Heart left ventricle (tissue), 16 donors: ENCODE measurements at regions not wholly inside any gene's neighbourhood (a gene's known extent, or its start where the extent isn't known, plus 50 kb on each side); places are given as distances from the start of the nearest gene placed in this dataset.

Experiments
- ATAC-seq, 4 donors: fragments of 200-7000 bp; cut with Tn5 transposase; one replicate each; pipeline ENCODE4 v1.9.1; 2020 to 2022; ENCODE audit warnings: moderate library complexity in 4 of 4, mild to moderate bottlenecking in 3 of 4, moderate number of reproducible peaks in 1 of 4
- DNase-seq, 5 donors: peaks; one replicate each; pipeline ENCODE4 v3.0.0-alpha.2; 2020
- H3K27ac ChIP-seq, 12 donors: fragments of 200-600 bp; sonication (generic) in 4 of 12; one replicate each; pipeline versions ENCODE4 v1.5.0 to v1.8.0; 2016 to 2022; ENCODE audit warnings: mild to moderate bottlenecking in 2 of 12
- H3K27me3 ChIP-seq, 9 donors: fragments of 200-600 bp; sonication (generic) in 2 of 9; one replicate each; pipeline versions ENCODE4 v1.5.1 to v1.8.0; 2016 to 2022; ENCODE audit warnings: mild to moderate bottlenecking in 3 of 9
- H3K36me3 ChIP-seq, 9 donors: fragments of 200-600 bp; sonication (generic) in 2 of 9; one replicate each; pipeline versions ENCODE4 v1.5.0 to v1.8.0; 2018 to 2022; ENCODE audit warnings: mild to moderate bottlenecking in 2 of 9
- H3K4me1 ChIP-seq, 12 donors: fragments of 200-600 bp; sonication (generic) in 4 of 12; one replicate each; pipeline versions ENCODE4 v1.5.0 to v1.8.0; 2016 to 2022; ENCODE audit warnings: mild to moderate bottlenecking in 3 of 12
- H3K4me3 ChIP-seq, 12 donors: fragments of 200-600 bp; sonication (generic) in 4 of 12; one replicate each; pipeline versions ENCODE4 v1.5.0 to v1.8.0; 2017 to 2022; ENCODE audit warnings: mild to moderate bottlenecking in 9 of 12, moderate library complexity in 4 of 12
- H3K9me3 ChIP-seq, 12 donors: fragments of 200-600 bp; sonication (generic) in 4 of 12; one replicate each; pipeline versions ENCODE4 v1.5.0 to v1.8.0; 2016 to 2022; ENCODE audit warnings: mild to moderate bottlenecking in 1 of 12
- POLR2A ChIP-seq, 2 donors: fragments of 450-650 bp; IDR thresholded peaks; one replicate each; pipeline ENCODE4 v1.6.1; 2017; ENCODE audit warnings: antibody characterized with exemption in 2 of 2, mild to moderate bottlenecking in 2 of 2, moderate library complexity in 2 of 2
- WGBS, 4 donors: extraction: QIAGEN DNeasy Blood & Tissue Kit in 2 of 4; methylation state at CpG; one replicate each; pipeline versions ENCODE4 v1.1.5 to v1.1.7; 2013 to 2018; 5-methylcytosine and 5-hydroxymethylcytosine counted together
- intact Hi-C, 10 donors: fragments of 100-400 bp; cut with DNase I; formaldehyde crosslinking; loops; one replicate each; pipeline versions ENCODE4 v1.11.1 to v1.14.2; 2022
- TF ChIP-seq, protein P1 (sequence below), 12 donors: fragments of 200-600 bp; sonication (generic) in 4 of 12; IDR thresholded peaks; one replicate each; pipeline versions ENCODE4 v1.5.0 to v1.8.0; 2018 to 2022; ENCODE audit warnings: antibody characterized with exemption in 12 of 12, mild to moderate bottlenecking in 5 of 12
- donor health status: ischemic (EF 13 %, LVEDD 7.1; RV severe dilation, severe dysfunction).
- donor health status: healthy with polysubstance abuse.
- donor health status: DM: no; HTN: yes; CAD: no.
- donor health status: DM: no; HTN: no; CAD: no.
- donor health status: ischemic (EF 25% LVEDD 6.9; RV normal size, moderate dysfunction).
- donor health status: ischemic (EF 25% LVEDD 5.7; RV mildly dilated, moderate dysfunction).
- donor health status: healthy.
- donor health status: DM: yes; HTN: yes; CAD: no.
- donor health status: ischemic (EF 35%, LVEDD 5.7; RV mildly dilated, moderate dysfunction).
- donor health status: nonischemic (EF 11% LVEDD 7.7; RV severe dilation, severe dysfunction).
- donor health status: DM: yes; HTN: yes; CAD: no.
- donor health status: PGD.
- donor health status: ischemic (EF 29% LVEDD 5.4; RV normal size, mild dysfunction).
- donor health status: nonischemic (EF 23%, LVEDD 6.1; RV moderate dilation, normal function).

DNA sequence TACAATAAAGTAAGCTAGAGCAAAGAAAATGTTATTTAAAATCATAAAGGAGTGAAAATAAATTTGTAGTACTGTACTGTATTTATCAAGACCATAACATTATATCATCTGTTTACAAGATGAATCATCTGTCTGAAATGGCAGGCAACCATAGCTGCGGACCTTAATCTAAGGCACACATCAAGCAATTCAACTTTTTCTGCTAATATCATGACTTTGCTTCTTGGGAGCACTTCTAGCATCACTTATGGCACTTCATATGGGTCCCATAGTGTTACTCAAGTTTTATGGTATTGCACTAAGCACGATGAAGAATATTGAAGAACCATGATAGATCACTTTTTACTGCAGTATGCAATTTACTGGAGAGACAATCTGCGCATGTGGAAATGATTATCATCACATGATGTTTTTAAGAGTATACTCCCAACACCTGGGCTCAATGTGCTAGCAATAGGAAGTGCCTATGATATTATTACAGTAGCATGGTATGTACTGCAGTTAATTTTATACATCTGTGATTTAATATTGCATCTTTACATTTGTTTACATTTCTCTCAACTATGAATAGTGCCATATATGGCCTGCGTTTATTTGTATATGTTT, 137.7 kb upstream of the NECTIN3 start:
- 83 to 87% (median 84%) methylated on average over 4 of the region's 4 CpGs for WGBS, 4 donors
- intact Hi-C loops, result no loop called here
- Histone ChIP-seq H3K9me3 (no peaks in the 10 kb centered on the region), H3K27me3 (no peaks in the 10 kb centered on the region), H3K27ac (no peak overlapping the region), H3K36me3 (no peaks in the 10 kb centered on the region), H3K4me1 (no peaks in the 10 kb centered on the region), H3K4me3 (no peak overlapping the region)
- DNase-seq (no peak), ATAC-seq (no peak)
- TF ChIP-seq, protein P1, sequence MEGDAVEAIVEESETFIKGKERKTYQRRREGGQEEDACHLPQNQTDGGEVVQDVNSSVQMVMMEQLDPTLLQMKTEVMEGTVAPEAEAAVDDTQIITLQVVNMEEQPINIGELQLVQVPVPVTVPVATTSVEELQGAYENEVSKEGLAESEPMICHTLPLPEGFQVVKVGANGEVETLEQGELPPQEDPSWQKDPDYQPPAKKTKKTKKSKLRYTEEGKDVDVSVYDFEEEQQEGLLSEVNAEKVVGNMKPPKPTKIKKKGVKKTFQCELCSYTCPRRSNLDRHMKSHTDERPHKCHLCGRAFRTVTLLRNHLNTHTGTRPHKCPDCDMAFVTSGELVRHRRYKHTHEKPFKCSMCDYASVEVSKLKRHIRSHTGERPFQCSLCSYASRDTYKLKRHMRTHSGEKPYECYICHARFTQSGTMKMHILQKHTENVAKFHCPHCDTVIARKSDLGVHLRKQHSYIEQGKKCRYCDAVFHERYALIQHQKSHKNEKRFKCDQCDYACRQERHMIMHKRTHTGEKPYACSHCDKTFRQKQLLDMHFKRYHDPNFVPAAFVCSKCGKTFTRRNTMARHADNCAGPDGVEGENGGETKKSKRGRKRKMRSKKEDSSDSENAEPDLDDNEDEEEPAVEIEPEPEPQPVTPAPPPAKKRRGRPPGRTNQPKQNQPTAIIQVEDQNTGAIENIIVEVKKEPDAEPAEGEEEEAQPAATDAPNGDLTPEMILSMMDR (IDR thresholded peaks at IDR 0.05), result no peak
- TF ChIP-seq POLR2A (IDR thresholded peaks at IDR 0.05), result no peak

DNA sequence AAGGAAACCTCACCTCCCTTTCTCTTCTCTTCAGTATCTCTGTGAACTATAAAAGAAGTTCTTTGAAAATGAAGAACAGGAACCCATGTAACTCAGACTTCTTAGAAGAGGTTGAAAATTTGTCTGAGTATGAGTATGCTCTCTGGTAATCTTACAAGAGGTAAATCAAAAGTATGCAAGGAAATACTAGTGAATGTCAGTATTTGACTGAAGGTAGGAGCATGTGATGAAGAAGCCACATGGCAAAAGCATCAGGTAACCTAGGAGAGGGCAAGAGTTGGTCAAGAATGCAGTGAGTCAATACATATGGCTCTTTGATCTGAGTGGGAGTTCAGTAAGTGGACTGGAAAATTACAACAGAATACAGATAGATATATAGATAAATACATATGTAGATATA, 133.0 kb upstream of the NECTIN3 start:
- ATAC-seq (no peak), DNase-seq (no peak)
- Histone ChIP-seq H3K27me3 (no peaks in the 10 kb centered on the region), H3K4me3 (no peak overlapping the region), H3K9me3 (peaks cover 0 to under 1% (median 0%) of the 10 kb centered on the region in 12 donors), H3K4me1 (no peaks in the 10 kb centered on the region), H3K27ac (no peak overlapping the region), H3K36me3 (no peaks in the 10 kb centered on the region)
- TF ChIP-seq POLR2A (IDR thresholded peaks at IDR 0.05), result no peak
- TF ChIP-seq, protein P1 (IDR thresholded peaks at IDR 0.05), result no peak
- intact Hi-C loops, result no loop called here

DNA sequence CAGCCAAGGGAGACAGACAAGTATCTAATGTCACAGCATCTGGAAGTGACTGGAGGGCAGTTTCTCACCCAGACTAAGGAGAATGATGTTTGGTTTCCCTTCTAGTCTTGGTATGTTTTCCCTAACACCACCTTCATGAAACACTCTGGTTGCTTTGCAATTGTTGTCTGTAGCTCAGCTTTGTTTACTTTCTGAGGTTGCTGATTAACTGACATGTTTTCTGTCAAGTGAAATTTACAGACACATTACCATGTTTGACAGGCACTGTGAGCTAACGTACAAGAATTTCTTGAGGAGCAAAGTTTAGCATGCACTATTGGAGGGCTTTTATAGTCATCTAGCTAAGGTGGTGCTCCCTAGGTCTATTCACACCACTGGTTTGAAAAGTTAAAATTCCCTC, 131.6 kb upstream of the NECTIN3 start:
- DNase-seq, result no peak
- intact Hi-C loops, result no loop called here
- Histone ChIP-seq H3K4me3 (no peak overlapping the region), H3K9me3 (peaks cover 0 to 14% (median 9%) of the 10 kb centered on the region in 12 donors), H3K27ac (no peak overlapping the region), H3K36me3 (no peaks in the 10 kb centered on the region), H3K4me1 (no peaks in the 10 kb centered on the region), H3K27me3 (no peaks in the 10 kb centered on the region)
- no peak for ATAC-seq
- WGBS, 4 donors, result 9 to 33% (median 14%) methylated on average over 1 of the region's 1 CpG
- TF ChIP-seq, protein P1 (IDR thresholded peaks at IDR 0.05), result no peak
- TF ChIP-seq POLR2A (IDR thresholded peaks at IDR 0.05), result no peak

DNA sequence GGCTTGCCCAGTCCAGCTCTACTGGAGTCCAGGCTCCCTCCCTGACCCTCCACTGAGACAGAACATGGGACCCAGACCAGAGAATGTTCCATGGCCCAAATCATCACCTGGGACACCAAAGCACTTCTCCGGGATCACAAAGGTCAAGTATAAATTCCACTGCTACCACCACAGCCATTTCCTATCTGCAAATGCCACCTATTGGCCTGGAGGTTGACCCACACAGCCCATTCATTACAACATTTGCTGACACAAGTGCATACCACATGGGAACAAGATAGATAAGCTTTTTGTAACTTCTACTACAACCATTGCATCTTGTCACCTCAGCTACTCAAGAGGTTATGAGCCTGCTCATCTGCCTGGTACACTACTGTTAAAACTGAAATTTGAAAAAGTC, 126.8 kb upstream of the NECTIN3 start:
- intact Hi-C loops, result no loop called here
- ATAC-seq (no peak), DNase-seq (no peak)
- 75 to 100% (median 83%) methylated on average over 1 of the region's 1 CpG for WGBS, 4 donors
- Histone ChIP-seq H3K36me3 (no peaks in the 10 kb centered on the region), H3K9me3 (peaks cover 0 to 56% (median 35%) of the 10 kb centered on the region in 12 donors), H3K27me3 (no peaks in the 10 kb centered on the region), H3K4me3 (no peak overlapping the region), H3K27ac (no peak overlapping the region), H3K4me1 (no peaks in the 10 kb centered on the region)
- TF ChIP-seq, protein P1 (IDR thresholded peaks at IDR 0.05), result no peak
